IMR-90 (cell line): ENCODE measurements at regions not wholly inside any gene's neighbourhood (a gene's known extent, or its start where the extent isn't known, plus 50 kb on each side); places are given as distances from the start of the nearest gene placed in this dataset.

Source experiments
- CEBPB ChIP-seq: IDR thresholded peaks from 2 replicates; pipeline ENCODE4 v1.6.1; 2012; ENCODE audit warnings: low read depth, low read length, improper control_type of control experiment
- CHD1 ChIP-seq: IDR thresholded peaks from 2 replicates; pipeline ENCODE4 v1.6.1; 2012; ENCODE audit warnings: low read depth, low read length, improper control_type of control experiment
- FOS ChIP-seq: fragments of 150-350 bp; IDR thresholded peaks from 2 replicates; pipeline ENCODE4 v1.6.1; 2016; ENCODE audit warnings: low read depth, low read length
- MAFK ChIP-seq: IDR thresholded peaks from 2 replicates; pipeline ENCODE4 v1.6.1; 2012; ENCODE audit warnings: low read depth, low read length, improper control_type of control experiment
- MAZ ChIP-seq: IDR thresholded peaks from 2 replicates; pipeline ENCODE4 v1.6.1; 2012; ENCODE audit warnings: low read depth, mild to moderate bottlenecking, low read length, improper control_type of control experiment, moderate library complexity, borderline replicate concordance
- NFE2L2 ChIP-seq: fragments of 150-350 bp; IDR thresholded peaks from 2 replicates; pipeline ENCODE4 v1.6.1; 2016; ENCODE audit warnings: low read depth, mild to moderate bottlenecking, low read length
- POLR2A ChIP-seq: IDR thresholded peaks from 2 replicates; pipeline ENCODE4 v1.6.1; 2012; ENCODE audit warnings: mild to moderate bottlenecking, low read depth, low read length
- RAD21 ChIP-seq: IDR thresholded peaks from 2 replicates; pipeline ENCODE4 v1.6.1; 2012; ENCODE audit warnings: low read length, improper control_type of control experiment
- RFX5 ChIP-seq: IDR thresholded peaks from 2 replicates; pipeline ENCODE4 v1.8.0; 2012; ENCODE audit warnings: low read depth, mild to moderate bottlenecking, low read length, moderate library complexity
- SMC3 ChIP-seq: fragments of 150-350 bp; IDR thresholded peaks from 2 replicates; pipeline ENCODE4 v1.6.1; 2016; ENCODE audit warnings: low read depth, mild to moderate bottlenecking, antibody characterized with exemption, low read length, moderate library complexity
- TF ChIP-seq, protein P1 (sequence below): conservative IDR thresholded peaks from 2 replicates; pipeline ENCODE4 v1.5.1; 2012; ENCODE audit warnings: mild to moderate bottlenecking, low read depth, low read length, improper control_type of control experiment
- TF ChIP-seq, protein P2 (sequence below): fragments of 150-350 bp; IDR thresholded peaks from 2 replicates; pipeline ENCODE4 v1.6.1; 2017; ENCODE audit warnings: mild to moderate bottlenecking, antibody characterized with exemption, low read length, low read depth
- TF ChIP-seq, protein P3 (sequence below): fragments of 150-350 bp; IDR thresholded peaks from 2 replicates; pipeline ENCODE4 v1.6.1; 2016; ENCODE audit warnings: low read depth, mild to moderate bottlenecking, low read length, moderate library complexity, borderline replicate concordance

DNA sequence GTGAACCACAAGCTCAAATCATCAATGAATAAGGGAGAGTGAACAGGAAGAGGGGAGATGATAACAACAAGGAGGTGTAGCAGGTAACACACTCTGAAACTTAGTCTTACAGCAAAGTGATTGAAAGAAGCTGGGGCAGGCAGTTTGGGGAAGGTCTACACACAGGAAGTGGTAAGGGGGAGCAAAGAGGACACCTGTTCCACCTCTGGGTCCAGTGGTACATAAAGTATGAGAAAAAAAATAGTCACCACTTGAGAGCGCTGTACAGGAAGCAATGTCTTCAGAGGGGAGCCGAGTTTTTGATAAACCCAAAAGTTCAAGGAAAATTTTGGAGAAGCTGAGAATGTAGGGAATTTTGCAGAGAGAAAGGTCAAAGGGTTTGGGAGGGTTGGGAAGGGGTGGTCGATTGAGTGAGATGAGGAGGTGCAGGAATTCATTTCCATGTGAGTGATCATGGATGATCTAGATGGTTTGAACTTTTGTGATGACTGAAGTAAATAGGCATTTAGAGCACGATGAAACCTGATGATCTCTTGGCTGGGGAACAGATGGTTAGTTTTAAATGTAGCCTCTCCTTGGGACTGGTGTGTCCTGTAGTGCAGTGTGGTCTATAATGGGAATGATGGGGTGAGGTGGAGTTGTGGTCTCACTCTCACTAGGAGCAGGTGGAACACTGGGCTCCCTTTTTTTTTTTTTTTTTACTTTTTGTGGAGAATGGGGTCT, 142.0 kb downstream of the RBMX2 start:
- TF ChIP-seq, protein P1, sequence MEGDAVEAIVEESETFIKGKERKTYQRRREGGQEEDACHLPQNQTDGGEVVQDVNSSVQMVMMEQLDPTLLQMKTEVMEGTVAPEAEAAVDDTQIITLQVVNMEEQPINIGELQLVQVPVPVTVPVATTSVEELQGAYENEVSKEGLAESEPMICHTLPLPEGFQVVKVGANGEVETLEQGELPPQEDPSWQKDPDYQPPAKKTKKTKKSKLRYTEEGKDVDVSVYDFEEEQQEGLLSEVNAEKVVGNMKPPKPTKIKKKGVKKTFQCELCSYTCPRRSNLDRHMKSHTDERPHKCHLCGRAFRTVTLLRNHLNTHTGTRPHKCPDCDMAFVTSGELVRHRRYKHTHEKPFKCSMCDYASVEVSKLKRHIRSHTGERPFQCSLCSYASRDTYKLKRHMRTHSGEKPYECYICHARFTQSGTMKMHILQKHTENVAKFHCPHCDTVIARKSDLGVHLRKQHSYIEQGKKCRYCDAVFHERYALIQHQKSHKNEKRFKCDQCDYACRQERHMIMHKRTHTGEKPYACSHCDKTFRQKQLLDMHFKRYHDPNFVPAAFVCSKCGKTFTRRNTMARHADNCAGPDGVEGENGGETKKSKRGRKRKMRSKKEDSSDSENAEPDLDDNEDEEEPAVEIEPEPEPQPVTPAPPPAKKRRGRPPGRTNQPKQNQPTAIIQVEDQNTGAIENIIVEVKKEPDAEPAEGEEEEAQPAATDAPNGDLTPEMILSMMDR = no peak
- TF ChIP-seq, protein P2, sequence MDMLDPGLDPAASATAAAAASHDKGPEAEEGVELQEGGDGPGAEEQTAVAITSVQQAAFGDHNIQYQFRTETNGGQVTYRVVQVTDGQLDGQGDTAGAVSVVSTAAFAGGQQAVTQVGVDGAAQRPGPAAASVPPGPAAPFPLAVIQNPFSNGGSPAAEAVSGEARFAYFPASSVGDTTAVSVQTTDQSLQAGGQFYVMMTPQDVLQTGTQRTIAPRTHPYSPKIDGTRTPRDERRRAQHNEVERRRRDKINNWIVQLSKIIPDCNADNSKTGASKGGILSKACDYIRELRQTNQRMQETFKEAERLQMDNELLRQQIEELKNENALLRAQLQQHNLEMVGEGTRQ = no peak
- TF ChIP-seq MAZ (no peak), POLR2A (no peak), RAD21 (no peak), FOS (no peak), CEBPB (no peak), MAFK (no peak), CHD1 (no peak), NFE2L2 (no peak), SMC3 (no peak), RFX5 (no peak)
- TF ChIP-seq, protein P3, sequence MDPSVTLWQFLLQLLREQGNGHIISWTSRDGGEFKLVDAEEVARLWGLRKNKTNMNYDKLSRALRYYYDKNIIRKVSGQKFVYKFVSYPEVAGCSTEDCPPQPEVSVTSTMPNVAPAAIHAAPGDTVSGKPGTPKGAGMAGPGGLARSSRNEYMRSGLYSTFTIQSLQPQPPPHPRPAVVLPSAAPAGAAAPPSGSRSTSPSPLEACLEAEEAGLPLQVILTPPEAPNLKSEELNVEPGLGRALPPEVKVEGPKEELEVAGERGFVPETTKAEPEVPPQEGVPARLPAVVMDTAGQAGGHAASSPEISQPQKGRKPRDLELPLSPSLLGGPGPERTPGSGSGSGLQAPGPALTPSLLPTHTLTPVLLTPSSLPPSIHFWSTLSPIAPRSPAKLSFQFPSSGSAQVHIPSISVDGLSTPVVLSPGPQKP = no peak
